Endothelial cell of umbilical vein (primary cell): ENCODE measurements at regions not wholly inside any gene's neighbourhood (a gene's known extent, or its start where the extent isn't known, plus 50 kb on each side); places are given as distances from the start of the nearest gene placed in this dataset.

Experiments used
- BruUV-seq: library from RNA; stranded (reverse); fragments of 400-500 nt; replicated peaks from 2 replicates; lab custom pipeline; 2021; lab: Mats Ljungman, UMichigan
- CTCF ChIA-PET: fragments of 300-600, 350-600 bp; sonication (Branson Sonifier 250); formaldehyde crosslinking; loops from one replicate; lab custom pipeline; 2021; ENCODE audit warnings: antibody characterized with exemption, inconsistent platforms; lab: Charles Lee
- POLR2A ChIA-PET: fragments of 300-600, 350-600 bp; sonication (Branson Sonifier 250); formaldehyde crosslinking; loops from one replicate; lab custom pipeline; 2021; ENCODE audit warnings: antibody characterized with exemption, inconsistent platforms; lab: Charles Lee
- DNase-seq: peaks from one replicate; pipeline ENCODE4 v3.0.0-alpha.2; 2011; ENCODE audit warnings: low read depth, low spot score
- FAIRE-seq: peaks from 2 replicates; lab custom pipeline; 2011; peaks lifted over from hg19 to GRCh38; lab: Jason Lieb, UNC
- H2AFZ ChIP-seq: 2 replicates; pipeline ENCODE4 v1.6.0; 2012; ENCODE audit warnings: low read depth, low read length, control low read depth, inconsistent platforms
- H3K27ac ChIP-seq: 2 replicates; pipeline ENCODE4 v1.5.1; 2011; ENCODE audit warnings: low read depth, mild to moderate bottlenecking, control low read depth, low read length, moderate library complexity; ENCODE audit not compliant: insufficient read depth
- H3K27me3 ChIP-seq, 2 experiments: 2 replicates each; pipeline versions ENCODE4 v1.6.0 to v1.6.1; 2011; ENCODE audit warnings: low read length in 2 of 2, mixed read lengths in 1 of 2; ENCODE audit not compliant: control insufficient read depth in 2 of 2, insufficient read depth in 2 of 2
- H3K36me3 ChIP-seq, 2 experiments: 2 replicates in 1 of 2; 3 replicates in 1 of 2; pipeline ENCODE4 v1.5.1; 2011; ENCODE audit warnings: low read length in 2 of 2, mild to moderate bottlenecking in 1 of 2, moderate library complexity in 1 of 2; ENCODE audit not compliant: control insufficient read depth in 2 of 2, insufficient read depth in 2 of 2; ENCODE audit errors: extremely low read depth in 1 of 2
- H3K4me1 ChIP-seq: 3 replicates; pipeline ENCODE4 v1.5.1; 2011; ENCODE audit warnings: mild to moderate bottlenecking, low read length; ENCODE audit not compliant: control insufficient read depth, insufficient read depth; ENCODE audit errors: extremely low read depth
- H3K4me2 ChIP-seq: 2 replicates; pipeline ENCODE4 v1.6.1; 2011; ENCODE audit warnings: low read length, control low read depth, mixed read lengths; ENCODE audit not compliant: insufficient read depth
- H3K4me3 ChIP-seq, 3 experiments: fragments of 200-600 bp in 1 of 3; sonication (generic), shearing (Covaris generic) in 1 of 3; replicated peaks in 1 of 3; 2 replicates each; pipeline ENCODE4 v1.5.1; 2011 to 2016; ENCODE audit warnings: control low read depth in 3 of 3, low read length in 3 of 3, mild to moderate bottlenecking in 2 of 3, inconsistent platforms in 1 of 3, low read depth in 1 of 3, moderate library complexity in 1 of 3; ENCODE audit not compliant: insufficient read depth in 1 of 3
- H3K79me2 ChIP-seq: 2 replicates; pipeline ENCODE4 v1.6.0; 2012; ENCODE audit warnings: low read length, inconsistent platforms; ENCODE audit not compliant: control insufficient read depth, insufficient read depth
- H3K9ac ChIP-seq: replicated peaks from 2 replicates; pipeline ENCODE3; 2011; ENCODE audit warnings: low read length, control low read depth; ENCODE audit not compliant: insufficient read depth; ENCODE audit errors: extremely low read depth
- H3K9me1 ChIP-seq: replicated peaks from 3 replicates; pipeline ENCODE4 v1.6.0; 2011; ENCODE audit warnings: mild to moderate bottlenecking, low read length; ENCODE audit not compliant: control insufficient read depth, insufficient read depth; ENCODE audit errors: extremely low read depth
- H3K9me3 ChIP-seq: replicated peaks from 2 replicates; pipeline ENCODE4 v1.5.1; 2012; ENCODE audit warnings: low read length, inconsistent platforms; ENCODE audit not compliant: control insufficient read depth, insufficient read depth
- H4K20me1 ChIP-seq: replicated peaks from 2 replicates; pipeline ENCODE3; 2011; ENCODE audit warnings: mild to moderate bottlenecking, low read length; ENCODE audit not compliant: control insufficient read depth, insufficient read depth; ENCODE audit errors: extremely low read depth
- CTCF ChIP-seq, 2 donors: IDR thresholded peaks; 1 replicate in 1 of 2; 2 replicates in 1 of 2; pipeline ENCODE4 v1.5.1; 2011; ENCODE audit warnings: low read length in 2 of 2, mild to moderate bottlenecking in 2 of 2, moderate library complexity in 2 of 2, control low read depth in 1 of 2, inconsistent platforms in 1 of 2, low read depth in 1 of 2; ENCODE audit not compliant: insufficient read depth in 1 of 2; ENCODE audit errors: extremely low read depth in 1 of 2
- EZH2 ChIP-seq: IDR thresholded peaks from 2 replicates; pipeline ENCODE4 v1.6.1; 2012; ENCODE audit warnings: borderline replicate concordance, low read depth, mild to moderate bottlenecking, moderate library complexity, low read length, inconsistent platforms; ENCODE audit not compliant: severe bottlenecking
- FOS ChIP-seq: IDR thresholded peaks from 2 replicates; pipeline ENCODE4 v1.6.1; 2011; ENCODE audit warnings: mild to moderate bottlenecking, low read length, moderate library complexity, borderline replicate concordance; ENCODE audit not compliant: insufficient read depth
- MAX ChIP-seq: IDR thresholded peaks from 2 replicates; pipeline ENCODE4 v1.6.1; 2011; ENCODE audit not compliant: insufficient read depth, insufficient read length
- MYC ChIP-seq: IDR thresholded peaks from one replicate; pipeline ENCODE4 v1.6.1; 2011; ENCODE audit warnings: mild to moderate bottlenecking, low read depth, low read length
- POLR2AphosphoS5 ChIP-seq: IDR thresholded peaks from 2 replicates; pipeline ENCODE4 v1.6.1; 2012; ENCODE audit warnings: low read depth, mild to moderate bottlenecking, control low read depth, low read length, moderate library complexity; ENCODE audit not compliant: insufficient read depth
- dilution Hi-C: fragments of 300-500 bp; cut with MboI; formaldehyde crosslinking; loops from one replicate; pipeline ENCODE4 v1.15.0; 2019; ENCODE audit warnings: low sequenced_read_pairs; ENCODE audit not compliant: extremely low pct_ligation_motif_present
- intact Hi-C: fragments of 100-400 bp; cut with micrococcal nuclease; formaldehyde crosslinking; loops from one replicate; pipeline ENCODE4 v1.10.0; 2022

GRCh38 chr10:124235232-124235631 lies 141.8 kb upstream of the CHST15 start:
- Histone ChIP-seq H3K9me1 (no peaks in the 10 kb centered on the region), H3K4me3 (no peak overlapping the region), H3K27ac (no peak overlapping the region), H3K4me1 (no peaks in the 10 kb centered on the region), H3K27me3 (no peaks in the 10 kb centered on the region), H3K79me2 (no peaks in the 10 kb centered on the region), H2AFZ (no peak overlapping the region), H4K20me1 (no peaks in the 10 kb centered on the region), H3K9me3 (no peaks in the 10 kb centered on the region), H3K9ac (no peak overlapping the region), H3K36me3 (no peaks in the 10 kb centered on the region), H3K4me2 (no peak overlapping the region)
- dilution Hi-C loops = no loop called here
- BruUV-seq = no TSS peak
- DNase-seq = no peak
- ChIA-PET CTCF (no interaction called here), POLR2A (no interaction called here)
- no peak for FAIRE-seq
- TF ChIP-seq MYC = no peak
- TF ChIP-seq EZH2 = no peak
- no peak for TF ChIP-seq CTCF (IDR thresholded peaks at IDR 0.05; ENCODE audit: extremely low read depth in 1 of 2, insufficient read depth in 1 of 2, low read depth in 1 of 2, low read length in 2 of 2)
- TF ChIP-seq FOS = no peak
- no peak for TF ChIP-seq MAX
- no peak for TF ChIP-seq POLR2AphosphoS5
- intact Hi-C loops = no loop called here
